Activated T-helper 17 cell treated with anti-CD3 and anti-CD28 coated beads, Interleukin-2, amount 50 U/mL, for 72 hours (primary cell): ENCODE measurements at regions not wholly inside any gene's neighbourhood (a gene's known extent, or its start where the extent isn't known, plus 50 kb on each side); places are given as distances from the start of the nearest gene placed in this dataset.
A peak's percentile ranks its signal among the peaks of the same experiment; 100 is the strongest.

Experiments used
- ATAC-seq: fragments of 150-1000 bp; cut with Tn5 transposase; replicated peaks from 2 replicates; pipeline ENCODE4 v1.10.0; 2021; ENCODE audit warnings: mild to moderate bottlenecking, moderate library complexity
- H3K27ac Mint-ChIP-seq: one replicate; pipeline ENCODE4 v1.8.0; 2022; ENCODE audit warnings: mixed read lengths
- H3K27me3 Mint-ChIP-seq: one replicate; pipeline ENCODE4 v1.8.0; 2022; ENCODE audit warnings: mixed read lengths
- H3K36me3 Mint-ChIP-seq: one replicate; pipeline ENCODE4 v1.8.0; 2022; ENCODE audit warnings: low read depth, mild to moderate bottlenecking, mixed read lengths
- H3K4me1 Mint-ChIP-seq: one replicate; pipeline ENCODE4 v1.8.0; 2022; ENCODE audit warnings: mixed read lengths
- H3K4me3 Mint-ChIP-seq: one replicate; pipeline ENCODE4 v1.8.0; 2022; ENCODE audit warnings: mild to moderate bottlenecking, mixed read lengths
- H3K9me3 Mint-ChIP-seq: one replicate; pipeline ENCODE4 v1.8.0; 2022; ENCODE audit warnings: mixed read lengths

GRCh38 chr10:47136866-47137265 lies 163.1 kb upstream of the GDF10 start:
- Mint-ChIP-seq H3K36me3 (no peaks in the 10 kb centered on the region), H3K4me1 (no peaks in the 10 kb centered on the region), H3K9me3 (no peaks in the 10 kb centered on the region), H3K4me3 (no peak overlapping the region), H3K27me3 (no peaks in the 10 kb centered on the region), H3K27ac (no peak overlapping the region)
- ATAC-seq, result no peak

DNA sequence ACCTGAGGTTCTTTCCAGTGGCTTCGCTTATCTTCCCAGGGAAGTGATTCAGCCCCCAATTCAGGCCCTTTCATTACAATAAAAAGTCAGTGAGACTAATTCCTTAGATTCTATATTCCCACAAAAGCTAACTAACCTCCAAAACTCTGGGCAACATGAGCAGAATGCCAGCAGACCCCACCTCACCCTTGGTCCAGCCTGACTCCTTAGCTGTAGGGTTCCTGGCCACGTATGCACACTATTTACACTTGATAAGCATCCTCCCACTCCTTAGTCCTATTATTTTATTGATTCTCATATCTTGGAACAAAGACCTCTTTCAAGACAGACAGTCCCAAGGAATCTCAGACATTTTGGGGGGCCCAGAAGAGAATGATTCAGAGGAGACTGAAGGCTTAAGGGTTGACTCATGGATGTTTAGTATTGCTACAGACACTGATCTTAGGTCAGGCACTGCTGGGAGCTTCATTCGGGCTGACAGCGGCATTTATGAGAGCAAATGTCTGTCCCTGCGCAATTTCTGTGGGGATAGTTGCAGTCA lies 162.6 kb upstream of the GDF10 start:
- no peaks in the 10 kb centered on the region for H3K36me3 Mint-ChIP-seq
- H3K4me3 Mint-ChIP-seq, result no peak overlapping the region
- no peaks in the 10 kb centered on the region for H3K27me3 Mint-ChIP-seq
- no peak overlapping the region for H3K27ac Mint-ChIP-seq
- no peak for ATAC-seq
- H3K4me1 Mint-ChIP-seq, result no peaks in the 10 kb centered on the region
- H3K9me3 Mint-ChIP-seq, result no peaks in the 10 kb centered on the region

- no peak overlapping the region for H3K27ac Mint-ChIP-seq
- no peaks in the 10 kb centered on the region for H3K36me3 Mint-ChIP-seq
- no peaks in the 10 kb centered on the region for H3K27me3 Mint-ChIP-seq
- no peak overlapping the region for H3K4me3 Mint-ChIP-seq
- no peak for ATAC-seq
- H3K9me3 Mint-ChIP-seq, result no peaks in the 10 kb centered on the region
- H3K4me1 Mint-ChIP-seq, result no peaks in the 10 kb centered on the region
These were observed 160.9 kb upstream of the GDF10 start for GRCh38 chr10:47139121-47139520.

GRCh38 chr10:47140761-47141348 lies 159.1 kb upstream of the GDF10 start:
- H3K4me1 Mint-ChIP-seq, result no peaks in the 10 kb centered on the region

GRCh38 chr10:47141349-47141748 lies 158.6 kb upstream of the GDF10 start:
- Mint-ChIP-seq H3K27me3 (no peaks in the 10 kb centered on the region), H3K4me1 (no peaks in the 10 kb centered on the region), H3K4me3 (no peak overlapping the region), H3K27ac (no peak overlapping the region), H3K36me3 (no peaks in the 10 kb centered on the region), H3K9me3 (no peaks in the 10 kb centered on the region)
- no peak for ATAC-seq

More at GRCh38 chr10:47140761-47141348, 159.1 kb upstream of the GDF10 start:
- no peaks in the 10 kb centered on the region for H3K36me3 Mint-ChIP-seq
- H3K9me3 Mint-ChIP-seq, result no peaks in the 10 kb centered on the region
- no peaks in the 10 kb centered on the region for H3K27me3 Mint-ChIP-seq
- no peak for ATAC-seq
- H3K4me3 Mint-ChIP-seq, result no peak overlapping the region
- H3K27ac Mint-ChIP-seq, result no peak overlapping the region

DNA sequence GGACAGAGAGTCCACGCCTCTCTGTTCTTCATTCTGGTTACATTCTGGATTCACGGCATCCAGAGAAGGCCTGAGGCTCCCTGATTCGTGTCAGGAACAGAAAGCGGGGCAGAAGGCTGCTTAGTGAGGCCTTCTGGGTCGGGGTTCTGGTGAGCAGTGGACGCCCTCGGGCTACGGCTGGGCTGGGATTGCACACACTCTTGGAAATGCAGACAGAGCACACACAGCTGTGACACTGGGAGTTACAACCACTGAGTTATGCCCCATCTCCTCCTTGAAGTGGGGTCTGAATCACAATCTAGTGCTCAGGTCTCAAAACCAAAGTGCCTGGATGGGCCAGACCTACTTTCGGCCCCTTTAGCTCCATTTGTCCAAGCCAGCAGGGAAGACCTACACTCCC lies 156.9 kb upstream of the GDF10 start:
- no peaks in the 10 kb centered on the region for H3K36me3 Mint-ChIP-seq
- H3K9me3 Mint-ChIP-seq, result peaks cover 3% of the 10 kb centered on the region
- no peak overlapping the region for H3K4me3 Mint-ChIP-seq
- no peak overlapping the region for H3K27ac Mint-ChIP-seq
- no peaks in the 10 kb centered on the region for H3K27me3 Mint-ChIP-seq
- ATAC-seq, result no peak
- H3K4me1 Mint-ChIP-seq, result no peaks in the 10 kb centered on the region

GRCh38 chr10:47143473-47143872 lies 156.5 kb upstream of the GDF10 start:
- no peak for ATAC-seq
- H3K27ac Mint-ChIP-seq, result no peak overlapping the region
- H3K36me3 Mint-ChIP-seq, result no peaks in the 10 kb centered on the region
- no peaks in the 10 kb centered on the region for H3K4me1 Mint-ChIP-seq
- H3K4me3 Mint-ChIP-seq, result no peak overlapping the region
- peaks cover 3% of the 10 kb centered on the region for H3K9me3 Mint-ChIP-seq
- H3K27me3 Mint-ChIP-seq, result no peaks in the 10 kb centered on the region

GRCh38 chr10:47144525-47144924 lies 155.5 kb upstream of the GDF10 start:
- H3K4me1 Mint-ChIP-seq, result no peaks in the 10 kb centered on the region
- no peak overlapping the region for H3K27ac Mint-ChIP-seq
- H3K4me3 Mint-ChIP-seq, result no peak overlapping the region
- ATAC-seq, result no peak
- peaks cover 3% of the 10 kb centered on the region for H3K9me3 Mint-ChIP-seq
- H3K36me3 Mint-ChIP-seq, result no peaks in the 10 kb centered on the region
- no peaks in the 10 kb centered on the region for H3K27me3 Mint-ChIP-seq

DNA sequence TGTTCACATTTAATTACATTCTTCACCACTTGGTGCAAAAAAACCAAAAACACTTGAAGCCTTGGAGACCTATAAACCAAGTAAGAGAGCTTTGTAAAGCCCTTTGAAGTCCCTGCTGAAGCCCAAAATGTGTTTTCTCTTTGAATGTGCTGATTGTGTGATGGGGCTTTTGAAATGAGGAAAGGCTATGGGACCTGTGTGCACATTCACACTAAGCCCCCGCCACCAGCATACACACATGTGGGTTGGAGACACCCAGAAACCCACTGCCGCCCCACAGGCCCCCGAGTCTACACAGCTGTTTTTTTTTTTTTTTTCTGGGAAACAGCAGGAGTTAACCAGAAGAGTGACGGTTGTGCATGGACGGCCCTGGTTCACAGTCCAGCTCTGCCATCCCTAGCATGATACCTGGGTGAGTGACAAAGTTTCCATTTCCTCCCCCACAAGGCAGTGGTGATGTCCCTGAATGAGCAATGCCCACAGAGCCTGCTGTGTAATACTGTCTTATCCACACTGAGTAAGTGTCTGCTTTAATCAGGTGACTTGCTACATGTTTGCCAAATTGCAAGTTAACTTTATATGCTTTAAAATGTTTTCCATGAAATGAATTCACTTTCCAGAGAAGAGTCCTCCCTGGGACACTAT lies 154.6 kb upstream of the GDF10 start:
- Mint-ChIP-seq H3K27ac (no peak overlapping the region), H3K4me3 (no peak overlapping the region), H3K4me1 (no peaks in the 10 kb centered on the region), H3K9me3 (peaks cover 3% of the 10 kb centered on the region), H3K36me3 (no peaks in the 10 kb centered on the region), H3K27me3 (no peaks in the 10 kb centered on the region)
- peak; percentile 98 for ATAC-seq

GRCh38 chr10:47146572-47146971 lies 153.4 kb upstream of the GDF10 start:
- H3K36me3 Mint-ChIP-seq, result no peaks in the 10 kb centered on the region
- H3K9me3 Mint-ChIP-seq, result peaks cover 3% of the 10 kb centered on the region
- no peak overlapping the region for H3K4me3 Mint-ChIP-seq
- ATAC-seq, result no peak
- H3K27ac Mint-ChIP-seq, result no peak overlapping the region
- no peaks in the 10 kb centered on the region for H3K27me3 Mint-ChIP-seq
- H3K4me1 Mint-ChIP-seq, result no peaks in the 10 kb centered on the region

DNA sequence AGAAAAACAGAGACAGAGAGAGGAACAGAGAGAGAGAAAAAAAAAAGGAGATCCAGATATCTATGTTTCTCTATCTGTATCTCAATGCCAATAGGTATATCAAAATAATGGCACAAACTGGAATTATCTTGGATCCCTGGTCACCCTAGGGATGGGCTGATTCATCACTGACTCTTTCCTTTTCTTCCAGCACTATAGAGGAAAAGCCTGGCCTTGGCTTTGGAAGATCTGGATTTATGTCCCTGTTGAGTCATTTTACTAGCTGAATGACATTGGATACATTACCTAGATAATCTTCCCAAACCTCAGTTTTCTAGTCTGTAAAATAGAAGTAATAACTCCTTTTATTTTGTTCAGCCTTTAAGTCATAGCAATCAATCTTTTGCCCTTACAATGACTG lies 152.8 kb upstream of the GDF10 start:
- Mint-ChIP-seq H3K27ac (no peak overlapping the region), H3K36me3 (no peaks in the 10 kb centered on the region), H3K9me3 (peaks cover 3% of the 10 kb centered on the region), H3K27me3 (no peaks in the 10 kb centered on the region), H3K4me1 (no peaks in the 10 kb centered on the region), H3K4me3 (no peak overlapping the region)
- ATAC-seq, result no peak

- Mint-ChIP-seq H3K9me3 (peaks cover 16% of the 10 kb centered on the region), H3K36me3 (no peaks in the 10 kb centered on the region), H3K4me1 (peaks cover 8% of the 10 kb centered on the region), H3K27ac (no peak overlapping the region), H3K27me3 (no peaks in the 10 kb centered on the region), H3K4me3 (no peak overlapping the region)
- ATAC-seq, result no peak
These were observed 149.4 kb upstream of the GDF10 start for GRCh38 chr10:47150581-47150980.

DNA sequence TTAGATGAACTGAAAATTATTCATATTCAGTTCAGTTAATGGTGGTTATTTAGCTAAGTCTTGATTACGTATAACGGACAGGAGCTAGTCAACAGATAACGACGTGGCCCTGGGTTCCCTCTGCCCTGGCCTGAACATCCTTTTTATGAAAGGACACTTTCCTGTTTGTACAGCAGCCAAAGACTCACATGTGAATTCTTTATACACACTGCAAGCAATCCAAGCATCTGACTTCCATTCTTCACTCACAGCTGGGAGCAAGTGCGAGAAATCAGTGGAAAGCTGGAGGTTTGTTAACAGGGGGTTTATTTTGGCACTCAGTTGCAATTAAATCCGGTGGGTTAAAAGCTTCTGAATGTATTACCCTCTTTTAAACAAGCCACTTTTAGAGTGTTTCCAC lies 148.1 kb upstream of the GDF10 start:
- H3K27ac Mint-ChIP-seq, result no peak overlapping the region
- no peaks in the 10 kb centered on the region for H3K36me3 Mint-ChIP-seq
- H3K9me3 Mint-ChIP-seq, result peaks cover 21% of the 10 kb centered on the region
- no peaks in the 10 kb centered on the region for H3K27me3 Mint-ChIP-seq
- no peak for ATAC-seq
- peaks cover 8% of the 10 kb centered on the region for H3K4me1 Mint-ChIP-seq
- H3K4me3 Mint-ChIP-seq, result no peak overlapping the region

GRCh38 chr10:47152861-47153349 lies 147.1 kb upstream of the GDF10 start:
- no peaks in the 10 kb centered on the region for H3K36me3 Mint-ChIP-seq
- peaks cover 18% of the 10 kb centered on the region for H3K9me3 Mint-ChIP-seq
- peak; percentile 68 for ATAC-seq
- H3K4me1 Mint-ChIP-seq, result peaks cover 8% of the 10 kb centered on the region
- H3K27ac Mint-ChIP-seq, result peak overlapping the region; percentile 60
- H3K27me3 Mint-ChIP-seq, result no peaks in the 10 kb centered on the region
- H3K4me3 Mint-ChIP-seq, result no peak overlapping the region

DNA sequence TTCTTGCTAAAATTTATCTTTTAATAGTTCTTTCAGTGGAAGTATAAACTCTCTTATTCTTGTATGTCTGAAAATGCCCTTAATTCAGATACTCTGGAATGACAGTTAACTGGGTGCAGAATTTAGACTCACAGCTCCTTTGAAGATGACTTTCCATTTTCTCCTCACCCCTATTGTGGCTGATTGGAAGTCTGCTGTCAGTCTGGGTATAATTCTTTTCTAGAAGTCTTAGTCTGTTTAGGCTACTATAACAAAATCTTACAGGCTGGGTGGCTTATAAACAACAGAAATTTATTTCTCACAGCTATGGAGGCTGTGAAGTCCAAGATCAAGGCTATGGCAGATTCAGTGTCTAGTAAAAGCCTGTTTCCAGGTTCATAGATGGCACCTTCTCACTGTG lies 145.2 kb upstream of the GDF10 start:
- no peak overlapping the region for H3K27ac Mint-ChIP-seq
- no peaks in the 10 kb centered on the region for H3K27me3 Mint-ChIP-seq
- H3K36me3 Mint-ChIP-seq, result no peaks in the 10 kb centered on the region
- no peak for ATAC-seq
- H3K4me1 Mint-ChIP-seq, result peaks cover 8% of the 10 kb centered on the region
- H3K4me3 Mint-ChIP-seq, result no peak overlapping the region
- peaks cover 18% of the 10 kb centered on the region for H3K9me3 Mint-ChIP-seq
